Smooth muscle cell (in vitro differentiated cells): ENCODE measurements at regions not wholly inside any gene's neighbourhood (a gene's known extent, or its start where the extent isn't known, plus 50 kb on each side); places are given as distances from the start of the nearest gene placed in this dataset.

ENCODE experiments used
- DNase-seq: peaks from one replicate; lab custom pipeline; 2025; ENCODE audit not compliant: unreplicated experiment; lab: John Stamatoyannopoulos, UW
- H2AFZ ChIP-seq: fragments of 200-600 bp; sonication (generic); 2 replicates; pipeline ENCODE4 v1.6.0; 2016; ENCODE audit warnings: antibody characterized with exemption, low read depth, mild to moderate bottlenecking
- H3F3A ChIP-seq: fragments of 200-600 bp; sonication (generic); 2 replicates; pipeline ENCODE4 v1.6.0; 2017; ENCODE audit warnings: antibody characterized with exemption, low read depth
- H3K27ac ChIP-seq: fragments of 200-600 bp; sonication (generic); 2 replicates; pipeline ENCODE4 v1.5.1; 2016; ENCODE audit warnings: low read depth, mild to moderate bottlenecking
- H3K27me3 ChIP-seq: fragments of 200-600 bp; sonication (generic); 2 replicates; pipeline ENCODE4 v1.6.1; 2016; ENCODE audit warnings: low read depth, mild to moderate bottlenecking
- H3K36me3 ChIP-seq: fragments of 200-600 bp; sonication (generic); 2 replicates; pipeline ENCODE4 v1.5.1; 2016; ENCODE audit warnings: low read depth
- H3K4me1 ChIP-seq: fragments of 200-600 bp; sonication (generic); 2 replicates; pipeline ENCODE4 v1.5.1; 2016; ENCODE audit warnings: low read depth
- H3K4me2 ChIP-seq: fragments of 200-600 bp; sonication (generic); 2 replicates; pipeline ENCODE4 v1.6.0; 2016; ENCODE audit warnings: mild to moderate bottlenecking
- H3K4me3 ChIP-seq: fragments of 200-600 bp; sonication (generic); 2 replicates; pipeline ENCODE4 v1.5.1; 2016; ENCODE audit warnings: mild to moderate bottlenecking
- H3K79me2 ChIP-seq: fragments of 200-600 bp; sonication (generic); 2 replicates; pipeline ENCODE4 v1.6.0; 2016; ENCODE audit warnings: low read depth, mild to moderate bottlenecking
- H3K9ac ChIP-seq: fragments of 200-600 bp; sonication (generic); 2 replicates; pipeline ENCODE4 v1.6.0; 2016; ENCODE audit warnings: low read depth
- H3K9me3 ChIP-seq: fragments of 200-600 bp; sonication (generic); replicated peaks from 2 replicates; pipeline ENCODE4 v1.5.1; 2016; ENCODE audit warnings: low read depth
- H4K20me1 ChIP-seq: fragments of 200-600 bp; sonication (generic); 2 replicates; pipeline ENCODE4 v1.6.0; 2016; ENCODE audit warnings: low read depth
- WGBS: methylation state at CpG from one replicate; pipeline ENCODE4 v1.1.7; 2016; ENCODE audit warnings: low lambda C conversion rate; 5-methylcytosine and 5-hydroxymethylcytosine counted together
- TF ChIP-seq, protein P1 (sequence below): fragments of 200-600 bp; sonication (generic); IDR thresholded peaks from 2 replicates; pipeline ENCODE4 v1.5.1; 2017; ENCODE audit warnings: borderline replicate concordance, mild to moderate bottlenecking, antibody characterized with exemption; ENCODE audit not compliant: insufficient read depth, poor library complexity, severe bottlenecking

DNA sequence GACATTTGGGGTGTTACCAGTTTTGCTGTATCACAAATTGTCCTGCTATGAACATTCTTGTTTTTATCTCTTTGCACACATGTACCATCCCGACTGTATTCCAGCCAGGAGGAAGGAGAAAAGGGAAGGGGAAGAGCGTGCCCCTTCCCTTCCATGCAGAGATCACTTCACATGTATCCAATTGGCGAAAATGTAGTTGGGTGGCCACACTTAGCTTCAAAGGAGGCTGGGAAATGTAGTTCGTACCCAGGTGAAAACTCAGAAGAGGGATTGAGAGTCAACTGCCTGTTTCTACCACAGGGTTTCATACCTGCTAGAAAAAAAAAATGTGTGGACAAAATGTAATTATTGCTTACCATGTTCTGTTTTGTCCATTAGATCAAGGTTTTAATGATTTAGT, 189.1 kb upstream of the PELI2 start:
- H3K36me3 ChIP-seq, result no peaks in the 10 kb centered on the region
- no peak overlapping the region for H3K9ac ChIP-seq
- H3K4me1 ChIP-seq, result no peaks in the 10 kb centered on the region
- H4K20me1 ChIP-seq, result no peaks in the 10 kb centered on the region
- H3F3A ChIP-seq, result no peaks in the 10 kb centered on the region
- H3K9me3 ChIP-seq, result no peaks in the 10 kb centered on the region
- no peaks in the 10 kb centered on the region for H3K27me3 ChIP-seq
- no peak overlapping the region for H3K27ac ChIP-seq
- TF ChIP-seq, protein P1, sequence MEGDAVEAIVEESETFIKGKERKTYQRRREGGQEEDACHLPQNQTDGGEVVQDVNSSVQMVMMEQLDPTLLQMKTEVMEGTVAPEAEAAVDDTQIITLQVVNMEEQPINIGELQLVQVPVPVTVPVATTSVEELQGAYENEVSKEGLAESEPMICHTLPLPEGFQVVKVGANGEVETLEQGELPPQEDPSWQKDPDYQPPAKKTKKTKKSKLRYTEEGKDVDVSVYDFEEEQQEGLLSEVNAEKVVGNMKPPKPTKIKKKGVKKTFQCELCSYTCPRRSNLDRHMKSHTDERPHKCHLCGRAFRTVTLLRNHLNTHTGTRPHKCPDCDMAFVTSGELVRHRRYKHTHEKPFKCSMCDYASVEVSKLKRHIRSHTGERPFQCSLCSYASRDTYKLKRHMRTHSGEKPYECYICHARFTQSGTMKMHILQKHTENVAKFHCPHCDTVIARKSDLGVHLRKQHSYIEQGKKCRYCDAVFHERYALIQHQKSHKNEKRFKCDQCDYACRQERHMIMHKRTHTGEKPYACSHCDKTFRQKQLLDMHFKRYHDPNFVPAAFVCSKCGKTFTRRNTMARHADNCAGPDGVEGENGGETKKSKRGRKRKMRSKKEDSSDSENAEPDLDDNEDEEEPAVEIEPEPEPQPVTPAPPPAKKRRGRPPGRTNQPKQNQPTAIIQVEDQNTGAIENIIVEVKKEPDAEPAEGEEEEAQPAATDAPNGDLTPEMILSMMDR, result no peak
- H3K4me2 ChIP-seq, result no peak overlapping the region
- no peak overlapping the region for H3K4me3 ChIP-seq
- 74% methylated on average over 4 of the region's 4 CpGs for WGBS
- H3K79me2 ChIP-seq, result no peaks in the 10 kb centered on the region
- no peak for DNase-seq
- H2AFZ ChIP-seq, result no peak overlapping the region

DNA sequence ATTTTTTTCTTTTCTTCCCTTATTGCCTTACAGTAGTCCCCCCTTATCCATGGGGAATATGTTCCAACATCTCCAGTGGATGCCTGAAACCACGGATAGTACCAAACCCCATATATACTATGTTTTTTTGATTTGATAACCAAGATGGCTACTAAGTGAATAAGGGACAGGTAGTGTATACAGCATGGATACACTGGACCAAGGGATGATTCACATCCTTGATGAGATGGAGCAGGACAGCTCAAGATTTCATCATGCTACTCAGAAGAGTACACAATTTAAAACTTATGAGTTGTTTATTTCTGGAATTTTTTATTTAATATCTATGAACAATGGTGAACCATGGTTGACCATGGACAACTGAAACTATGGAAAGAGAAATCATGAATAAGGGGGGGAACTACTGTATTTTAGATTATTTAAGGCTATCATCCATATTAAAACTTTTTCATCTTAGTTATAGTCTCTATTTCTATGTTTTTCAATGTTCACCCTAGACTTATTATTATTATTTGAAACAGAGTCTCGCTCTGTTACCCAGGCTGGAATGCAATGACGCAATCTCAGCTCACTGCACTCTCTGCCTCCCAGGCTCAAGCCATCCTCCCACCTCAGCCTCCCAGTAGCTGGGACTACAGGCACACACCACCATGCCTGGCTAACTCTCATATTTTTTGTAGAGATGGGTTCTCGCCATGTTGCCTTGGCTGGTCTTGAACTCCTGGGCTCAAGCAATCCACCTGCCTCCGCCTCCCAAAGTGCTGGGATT, 188.0 kb upstream of the PELI2 start:
- no peaks in the 10 kb centered on the region for H3K4me1 ChIP-seq
- no peaks in the 10 kb centered on the region for H4K20me1 ChIP-seq
- H2AFZ ChIP-seq, result no peak overlapping the region
- H3K9ac ChIP-seq, result no peak overlapping the region
- TF ChIP-seq, protein P1, result no peak
- no peak for DNase-seq
- H3K4me3 ChIP-seq, result no peak overlapping the region
- H3K4me2 ChIP-seq, result no peak overlapping the region
- H3K9me3 ChIP-seq, result no peaks in the 10 kb centered on the region
- no peaks in the 10 kb centered on the region for H3K79me2 ChIP-seq
- WGBS, result 92% methylated on average over 5 of the region's 5 CpGs
- H3K36me3 ChIP-seq, result no peaks in the 10 kb centered on the region
- no peak overlapping the region for H3K27ac ChIP-seq
- no peaks in the 10 kb centered on the region for H3F3A ChIP-seq
- no peaks in the 10 kb centered on the region for H3K27me3 ChIP-seq

DNA sequence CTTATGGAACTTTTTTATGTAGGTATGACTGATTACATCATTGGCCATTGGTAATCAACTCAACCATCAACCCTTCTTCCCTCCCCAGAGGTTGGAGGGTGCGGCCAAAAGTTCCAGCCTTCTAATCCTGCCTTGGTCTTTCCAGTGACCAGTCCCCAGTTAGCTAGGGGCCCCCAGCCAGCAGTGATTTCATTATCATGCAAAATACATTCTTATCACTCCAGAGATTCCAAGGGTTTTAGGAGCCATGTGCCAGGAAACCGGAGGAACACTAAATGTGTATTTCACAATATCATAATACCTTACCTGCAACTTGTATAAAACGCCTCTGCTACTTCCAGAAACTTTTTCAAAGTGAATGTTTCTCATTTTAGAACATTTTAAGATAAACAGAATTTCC, 181.5 kb upstream of the PELI2 start:
- H2AFZ ChIP-seq, result no peak overlapping the region
- 54% methylated on average over 3 of the region's 3 CpGs for WGBS

More for the DNA sequence above, 181.5 kb upstream of the PELI2 start:
- H3K27me3 ChIP-seq, result no peaks in the 10 kb centered on the region
- no peak overlapping the region for H3K27ac ChIP-seq
- no peaks in the 10 kb centered on the region for H3K4me1 ChIP-seq
- TF ChIP-seq, protein P1, result no peak
- H4K20me1 ChIP-seq, result no peaks in the 10 kb centered on the region
- H3K79me2 ChIP-seq, result no peaks in the 10 kb centered on the region
- no peak overlapping the region for H3K9ac ChIP-seq
- H3K4me3 ChIP-seq, result no peak overlapping the region
- DNase-seq, result no peak
- H3K9me3 ChIP-seq, result no peaks in the 10 kb centered on the region
- H3K36me3 ChIP-seq, result no peaks in the 10 kb centered on the region
- H3F3A ChIP-seq, result no peaks in the 10 kb centered on the region
- H3K4me2 ChIP-seq, result no peak overlapping the region
